ENCODE measurements at regions not wholly inside any gene's neighbourhood (a gene's known extent, or its start where the extent isn't known, plus 50 kb on each side); places are given as distances from the start of the nearest gene placed in this dataset.
"Not testable (repeated sequence)": the region's sequence is repeated elsewhere in the genome, so short reads cannot be mapped to it uniquely, and the experiment has no call there.

DNA sequence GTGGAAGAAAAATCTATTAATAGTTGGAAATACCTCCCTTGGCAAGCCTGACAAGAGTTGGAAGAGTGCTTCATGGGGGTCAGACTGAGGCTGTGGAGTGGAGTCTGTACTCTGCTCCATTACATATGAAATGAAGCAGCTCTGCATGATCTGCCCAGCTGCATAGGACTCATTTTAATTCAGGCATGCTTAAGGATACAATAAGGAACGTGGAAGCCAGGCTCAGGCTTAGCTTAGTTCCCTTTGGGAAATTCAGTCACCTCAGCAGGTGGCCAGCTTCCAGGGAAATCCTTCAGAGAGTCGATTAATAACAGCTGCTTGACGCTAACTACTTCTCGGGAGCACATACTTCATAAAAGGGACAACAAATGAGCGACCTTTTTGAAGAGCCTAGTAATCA, 1672.9 kb upstream of the WWC1 start:
- no peak for DNase-seq (ENCODE audit: low spot score)

DNA sequence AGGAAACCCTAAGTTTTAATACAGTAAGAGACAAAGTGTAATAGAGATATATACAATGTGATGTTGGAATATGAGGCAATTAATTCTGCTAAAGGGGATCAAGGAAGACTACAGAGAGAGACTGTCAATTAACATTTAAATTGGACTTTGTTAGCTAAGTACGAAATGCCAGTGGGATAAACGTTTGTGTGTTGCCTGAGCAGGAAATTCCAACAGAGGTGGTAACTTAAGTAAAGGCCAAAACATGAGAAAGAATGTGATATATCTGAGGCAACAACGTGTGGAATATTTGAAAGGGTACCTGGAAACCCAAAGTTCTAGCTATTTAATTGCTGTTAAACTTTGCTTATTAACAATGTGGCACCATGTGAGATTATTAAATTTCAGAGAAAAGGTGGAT, 1666.9 kb upstream of the WWC1 start:
- DNase-seq (ENCODE audit: low spot score), result no peak

DNA sequence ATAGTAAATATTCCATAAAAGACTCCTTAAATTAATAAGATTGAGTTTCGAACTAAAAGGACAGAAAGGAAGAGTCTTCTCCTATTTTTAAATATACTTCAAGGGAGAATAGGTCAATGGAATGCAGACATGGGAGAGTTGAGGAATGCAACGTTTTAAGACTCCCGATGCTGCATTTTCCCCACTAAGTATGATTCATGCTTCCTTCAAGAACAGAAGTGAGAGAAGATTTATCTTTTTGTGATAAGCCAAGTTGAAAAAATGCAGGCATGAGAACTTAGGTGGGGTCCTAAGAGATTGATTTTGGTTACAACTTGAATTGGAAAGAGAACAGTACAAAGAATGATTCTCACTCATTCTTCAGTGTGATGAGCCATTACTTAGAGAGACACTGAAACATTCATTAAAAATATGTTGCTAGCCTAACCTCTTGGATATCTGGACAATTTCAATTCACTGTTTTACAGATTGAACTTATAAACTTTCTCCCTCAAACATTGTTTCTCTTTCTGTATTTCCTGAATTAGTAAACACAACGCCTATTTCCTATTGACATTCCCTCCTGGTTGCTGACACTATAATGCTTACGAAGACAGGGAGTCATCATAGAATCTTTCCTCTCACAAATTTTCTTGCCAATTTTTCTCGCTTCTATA, 1666.1 kb upstream of the WWC1 start:
- no peak for DNase-seq (ENCODE audit: low spot score)

DNA sequence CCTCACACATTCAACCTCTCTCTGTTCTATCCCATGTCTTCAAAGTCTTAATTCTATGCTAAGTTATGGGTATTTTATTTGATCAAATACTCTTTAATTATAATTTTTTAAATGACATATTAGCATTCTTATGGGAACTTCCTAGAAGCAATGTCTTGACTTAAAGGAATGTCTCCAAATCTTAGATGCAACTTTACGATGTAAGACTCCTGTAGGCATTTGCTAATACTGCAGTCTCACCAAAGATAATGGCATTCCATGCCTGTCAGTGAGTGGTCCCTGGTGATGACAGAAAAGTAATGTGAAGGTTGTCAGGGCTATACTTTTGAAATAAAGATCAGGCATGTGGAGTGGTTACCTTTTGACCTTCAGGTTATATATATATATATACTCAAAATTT, 1654.2 kb upstream of the WWC1 start:
- DNase-seq (ENCODE audit: low spot score), result no peak

DNA sequence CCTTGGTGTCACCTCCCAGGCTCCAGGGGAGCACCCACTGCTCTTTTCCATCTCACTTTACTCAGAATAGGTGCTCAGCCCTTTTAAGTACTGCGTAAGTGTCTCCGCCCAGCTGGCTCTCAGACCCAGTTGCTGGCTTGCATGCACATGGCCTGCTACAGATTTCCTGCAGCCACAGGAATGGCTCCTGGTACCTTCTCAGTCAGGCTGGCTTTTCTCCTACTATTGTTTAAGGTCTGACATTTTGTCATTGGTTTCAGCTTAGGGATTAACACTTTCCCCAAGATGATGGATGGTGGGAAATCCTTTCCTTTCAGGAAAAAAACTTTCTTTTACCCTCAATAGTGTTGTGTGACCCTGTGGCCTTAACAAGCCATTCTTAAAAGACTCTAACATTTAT, 1652.3 kb upstream of the WWC1 start:
- no peak for DNase-seq (ENCODE audit: low spot score)

DNA sequence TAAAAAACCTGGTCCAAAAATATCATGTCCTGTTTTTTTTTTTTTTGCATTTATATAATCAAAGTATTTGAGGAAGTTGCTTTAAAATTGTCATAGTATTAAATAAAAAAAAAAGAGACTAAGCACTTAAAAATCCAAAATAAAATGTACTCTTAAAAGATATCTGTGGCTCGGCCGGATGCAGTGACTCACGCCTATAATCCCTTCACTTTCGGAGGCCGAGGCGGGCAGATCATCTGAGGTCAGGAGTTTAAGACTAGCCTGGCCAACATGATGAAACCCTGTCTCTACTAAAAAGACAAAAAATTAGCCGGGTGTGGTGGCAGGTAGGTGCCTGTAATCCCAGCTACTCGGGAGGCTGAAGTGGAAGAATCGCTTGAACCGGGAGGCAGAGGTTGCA, 1651.3 kb upstream of the WWC1 start:
- DNase-seq (ENCODE audit: low spot score), result not testable (repeated sequence)

DNA sequence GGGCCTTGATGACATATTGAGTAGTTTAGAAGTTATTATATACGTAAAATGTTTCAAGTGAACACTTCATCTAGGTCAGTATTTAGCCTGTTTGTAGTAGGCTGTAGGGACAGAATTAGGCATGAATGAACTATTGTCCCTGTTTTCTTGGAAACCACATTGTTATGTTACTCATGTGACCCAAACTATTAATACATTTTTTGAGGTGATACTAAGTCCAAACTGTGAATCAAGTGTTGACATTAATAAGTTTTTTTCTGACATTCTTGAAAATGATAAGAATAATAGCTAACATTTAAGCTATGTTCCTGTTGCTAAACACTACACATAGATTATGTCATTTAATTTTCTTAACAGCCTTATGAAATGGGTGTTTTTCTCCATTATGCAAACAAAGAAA, 1642.7 kb upstream of the WWC1 start:
- DNase-seq (ENCODE audit: low spot score), result no peak

DNA sequence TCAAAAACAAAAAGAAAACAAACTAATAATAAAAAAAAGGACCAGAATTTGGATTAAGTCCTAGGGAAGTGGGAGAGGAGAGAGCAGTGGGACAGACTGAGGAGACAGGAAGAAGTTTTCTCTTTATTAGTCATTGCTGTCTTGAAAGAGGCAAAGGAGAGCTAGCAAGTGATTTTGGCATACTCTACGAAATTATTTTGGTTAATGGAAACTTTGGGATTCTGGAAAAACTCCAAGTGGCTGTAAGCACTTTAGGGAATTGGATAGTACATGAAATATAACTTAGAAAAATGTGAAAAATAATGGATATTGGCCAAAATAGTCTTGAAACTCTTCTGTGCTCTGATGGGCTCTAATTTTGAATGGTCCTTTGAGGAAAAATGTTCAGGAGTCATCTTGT, 1641.8 kb upstream of the WWC1 start:
- DNase-seq (ENCODE audit: low spot score), result no peak

DNA sequence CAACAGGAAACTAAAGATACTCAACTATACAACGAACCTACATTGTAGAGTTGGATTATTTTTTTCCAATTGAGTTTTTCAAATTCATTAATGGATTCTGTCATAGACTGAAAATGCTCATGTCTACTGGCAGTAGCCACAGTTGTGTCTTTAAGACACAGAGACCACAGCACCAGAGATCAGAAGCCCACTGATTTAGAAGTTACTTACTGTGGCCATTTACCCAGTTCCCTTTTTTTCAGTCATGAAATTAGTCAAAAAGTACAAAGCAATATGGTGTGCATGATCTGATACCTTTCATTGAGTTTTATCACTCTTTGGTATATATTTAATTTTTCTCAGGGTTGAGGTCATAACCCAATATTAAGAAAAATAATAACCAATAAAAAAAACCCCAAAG, 1640.2 kb upstream of the WWC1 start:
- no peak for DNase-seq (ENCODE audit: low spot score)

DNA sequence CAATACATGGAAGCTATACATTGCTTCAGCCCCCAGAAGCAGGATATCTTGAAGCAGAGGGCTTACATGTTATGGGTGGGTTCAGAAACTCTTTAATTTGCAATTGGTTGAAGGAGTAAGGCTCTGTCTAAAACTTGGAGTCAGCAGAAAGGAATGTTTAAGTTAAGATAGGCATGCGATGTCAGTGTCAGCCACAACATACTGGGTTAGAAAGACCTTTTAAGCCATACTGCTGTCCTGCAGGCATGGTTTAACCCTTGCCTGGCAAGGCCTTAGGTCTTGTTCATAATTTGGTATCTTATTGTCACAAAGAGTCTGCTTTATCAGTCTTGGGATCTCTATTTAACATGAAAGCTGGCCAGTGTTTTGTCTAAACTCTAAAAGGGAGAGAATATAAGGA, 1619.6 kb upstream of the WWC1 start:
- no peak for DNase-seq (ENCODE audit: low spot score)

DNA sequence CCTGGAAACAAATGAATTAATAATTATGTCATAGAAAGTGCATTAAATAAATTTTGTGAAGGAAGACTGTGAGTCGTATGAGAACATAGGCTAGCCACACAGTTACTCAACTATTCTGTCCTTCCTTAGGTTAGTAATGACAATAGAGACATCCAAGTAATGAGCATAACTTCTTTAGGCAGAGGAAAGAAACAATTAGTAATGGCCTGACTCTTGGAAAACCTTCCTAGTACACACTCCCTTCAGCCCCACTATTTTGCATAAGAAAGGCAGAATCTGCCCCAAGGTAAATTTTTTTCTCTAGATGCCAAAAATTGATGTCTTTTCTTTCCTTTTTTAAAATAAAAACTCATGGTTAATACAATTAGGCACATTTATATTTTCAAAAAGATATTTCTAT, 1619.0 kb upstream of the WWC1 start:
- DNase-seq (ENCODE audit: low spot score), result no peak

DNA sequence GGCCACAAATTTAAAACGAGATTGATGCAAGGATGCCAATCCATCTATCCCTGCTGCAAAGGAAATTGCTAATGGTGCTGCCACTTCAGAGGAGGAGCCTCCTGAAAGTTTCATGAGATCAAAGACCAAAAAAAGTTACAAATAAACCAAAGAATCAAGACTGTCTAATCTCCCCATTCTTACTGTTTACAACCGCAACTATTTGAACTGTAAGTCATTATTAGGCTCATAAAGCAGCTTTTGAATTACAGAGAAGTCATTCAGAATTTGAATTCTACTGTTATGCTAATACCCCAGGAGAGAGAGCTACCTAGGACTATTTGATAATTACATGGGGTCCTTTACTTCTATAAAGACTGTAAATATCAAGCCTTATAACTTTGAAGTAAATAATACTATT, 1613.6 kb upstream of the WWC1 start:
- DNase-seq (ENCODE audit: low spot score), result no peak

DNA sequence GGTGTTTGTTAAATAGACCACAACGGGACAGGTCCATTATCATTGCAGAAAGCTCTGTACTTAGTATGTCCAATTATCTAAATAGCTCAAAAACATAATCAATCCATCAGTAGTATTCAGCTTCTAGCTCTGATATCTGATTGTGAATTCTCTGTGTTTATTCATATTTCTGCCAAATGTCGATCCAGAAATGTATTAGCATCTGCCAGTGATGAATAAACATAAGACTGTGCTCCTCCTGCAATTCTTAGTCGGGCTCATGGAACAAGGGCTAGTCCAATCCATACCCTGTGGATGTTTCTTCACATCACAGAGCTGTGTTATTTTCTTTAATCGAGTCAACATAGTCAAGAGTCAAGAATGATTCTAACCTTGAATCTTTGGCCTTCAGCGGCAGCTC, 1612.1 kb upstream of the WWC1 start:
- DNase-seq (ENCODE audit: low spot score), result no peak

DNA sequence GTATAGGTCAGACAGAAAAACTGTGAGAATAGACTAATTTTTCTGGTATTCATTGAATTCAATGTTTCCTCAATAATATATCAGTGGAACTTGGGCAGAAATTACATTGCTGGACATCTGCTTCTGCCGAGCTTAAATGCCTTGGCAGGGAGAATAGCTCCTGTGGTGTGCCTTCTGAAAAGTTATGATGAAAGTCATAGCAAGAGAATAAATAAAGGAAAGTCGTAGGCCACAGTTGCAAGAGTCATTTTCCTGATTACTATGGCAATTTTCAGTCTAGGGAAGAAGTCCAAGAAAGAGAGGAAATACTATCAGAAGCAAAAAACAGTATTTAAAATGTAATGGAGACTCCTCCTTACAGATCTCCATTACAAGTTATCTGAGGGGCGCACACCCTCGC, 1596.1 kb upstream of the WWC1 start:
- DNase-seq (ENCODE audit: low spot score), result no peak

DNA sequence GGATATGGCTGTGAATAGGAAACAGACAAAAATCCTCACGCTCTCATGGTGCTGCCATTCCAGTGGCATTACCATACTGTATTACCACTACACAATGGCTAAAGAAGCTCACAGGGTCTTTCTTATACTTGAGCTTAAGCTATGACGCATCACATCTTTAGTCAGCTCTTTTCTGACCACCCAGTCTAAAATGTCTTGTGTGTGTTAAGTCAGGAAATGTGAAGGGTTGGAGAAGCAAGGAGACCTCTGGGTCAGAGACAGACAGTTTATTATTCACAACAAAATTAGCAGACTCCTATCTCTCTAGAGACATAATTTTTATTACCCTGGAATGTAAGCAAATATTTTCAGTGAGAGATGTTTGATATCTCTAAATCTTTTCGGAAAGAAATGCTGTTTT, 1583.2 kb upstream of the WWC1 start:
- no peak for DNase-seq (ENCODE audit: low spot score)

DNA sequence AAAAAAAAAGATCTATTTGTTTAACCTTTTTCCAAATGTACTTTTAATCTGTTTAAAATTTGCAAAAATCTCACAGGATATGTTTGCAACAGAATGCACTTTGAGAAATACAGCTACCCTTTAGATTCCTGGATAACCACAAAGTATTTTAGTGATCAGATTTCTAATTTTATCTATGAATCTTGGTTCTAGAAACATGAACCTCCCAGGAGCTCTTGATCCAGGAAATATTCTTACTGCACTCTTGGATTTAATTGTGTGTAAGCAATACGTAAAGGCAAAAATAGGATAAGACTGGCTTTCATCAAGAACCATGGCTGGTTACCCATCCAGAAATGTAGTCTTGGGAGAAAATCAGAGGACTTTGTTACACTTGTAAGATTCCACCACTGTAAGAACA, 1581.8 kb upstream of the WWC1 start:
- no peak for DNase-seq (ENCODE audit: low spot score)

DNA sequence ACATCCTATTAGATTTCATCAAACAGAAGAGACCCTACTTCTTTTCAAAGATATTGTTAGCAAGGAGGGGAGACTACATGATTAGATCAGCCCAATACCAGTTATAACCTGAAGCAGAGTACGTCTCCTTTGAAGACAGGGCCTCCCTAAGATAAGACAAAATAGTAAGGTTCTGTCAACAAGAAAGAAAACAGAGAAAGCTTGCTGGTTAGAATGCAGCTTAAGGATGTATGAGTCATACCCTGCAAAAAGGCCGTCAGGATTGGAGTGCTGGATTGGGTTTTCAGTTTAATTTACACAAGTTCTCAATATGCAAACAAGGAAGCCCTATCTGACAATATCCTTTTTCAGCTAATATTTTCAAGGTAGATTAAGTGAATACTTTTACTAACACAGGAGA, 1581.2 kb upstream of the WWC1 start:
- DNase-seq (ENCODE audit: low spot score), result no peak

DNA sequence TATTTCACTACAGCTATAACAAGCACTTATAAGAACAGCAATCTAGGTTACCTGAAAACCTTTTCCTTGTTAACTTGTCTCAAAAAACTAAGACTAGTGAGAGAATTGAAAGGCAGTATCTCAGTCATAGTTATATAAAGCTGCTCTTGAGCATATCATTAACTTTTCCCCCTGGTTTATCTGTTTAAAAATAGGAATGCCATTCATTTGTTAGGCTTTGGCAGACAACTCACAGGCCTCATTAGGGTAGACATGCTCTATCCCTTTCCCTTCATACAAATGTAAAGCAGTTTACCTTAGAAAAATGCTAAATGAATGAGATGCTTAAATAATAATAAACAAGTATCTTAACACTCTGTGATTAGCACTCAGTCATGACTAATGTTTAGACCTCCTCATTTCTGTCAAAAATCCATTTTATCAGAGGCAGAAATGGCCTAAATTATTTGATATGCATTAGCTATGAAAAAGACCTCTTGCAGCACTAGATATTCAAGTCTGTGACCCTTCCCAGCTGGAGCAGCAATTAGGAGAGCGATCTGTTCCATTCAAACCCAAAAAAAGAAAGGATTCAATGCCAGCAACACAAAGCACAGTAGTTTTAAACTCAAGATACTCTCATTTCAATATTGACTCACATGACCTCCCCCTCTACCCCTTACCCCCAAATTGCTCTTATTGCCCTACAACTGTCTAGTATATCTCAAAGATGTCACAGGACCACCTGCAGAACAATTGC, 1578.8 kb upstream of the WWC1 start:
- no peak for DNase-seq (ENCODE audit: low spot score)

DNA sequence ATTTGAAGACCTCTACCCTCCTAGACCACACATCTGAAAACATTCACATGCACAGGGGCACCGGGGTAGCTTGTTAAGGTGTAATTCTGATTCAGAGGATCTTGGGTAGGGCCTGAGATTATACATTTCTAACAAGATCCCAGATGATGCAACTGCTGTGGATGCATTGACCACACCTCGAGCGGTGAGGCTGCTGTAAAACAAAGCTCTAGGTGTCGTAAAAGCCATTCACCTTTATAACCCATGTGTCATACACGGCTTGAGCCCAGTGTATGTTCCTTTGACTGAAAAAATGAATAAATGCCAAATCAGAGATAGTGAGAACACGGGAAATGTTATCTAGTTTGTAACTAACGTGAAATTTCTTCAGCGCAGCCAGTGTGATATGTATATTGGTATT, 1578.2 kb upstream of the WWC1 start:
- no peak for DNase-seq (ENCODE audit: low spot score)

DNA sequence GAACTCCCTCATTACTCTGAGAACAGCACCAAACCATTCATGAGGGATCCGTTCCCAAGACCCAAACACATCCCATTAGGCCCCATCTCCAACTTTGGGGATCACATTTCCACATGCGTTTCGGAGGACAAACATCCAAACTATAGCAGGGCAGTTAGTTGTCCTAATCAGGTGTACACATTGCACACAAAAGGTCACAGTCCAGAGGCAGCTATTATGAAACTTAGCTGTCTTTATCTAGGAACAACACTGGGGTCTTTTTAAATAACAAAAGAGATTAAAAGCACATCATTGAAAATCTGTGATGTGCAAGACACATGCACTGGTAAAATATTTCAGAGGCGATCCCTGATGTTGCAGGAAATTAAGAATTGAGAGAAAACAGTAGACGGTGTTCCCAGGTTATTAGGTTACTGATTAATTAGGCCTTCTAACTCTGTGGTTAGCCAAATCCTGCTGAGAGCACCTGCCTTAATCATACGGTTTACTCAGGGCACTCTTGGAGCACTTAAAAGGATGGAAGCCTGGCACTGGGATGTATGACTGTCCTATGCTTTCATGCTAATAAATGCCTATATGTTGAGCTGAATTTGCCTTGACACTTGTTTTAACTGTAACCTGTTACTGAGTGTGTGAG, 1574.5 kb upstream of the WWC1 start:
- no peak for DNase-seq (ENCODE audit: low spot score)

DNA sequence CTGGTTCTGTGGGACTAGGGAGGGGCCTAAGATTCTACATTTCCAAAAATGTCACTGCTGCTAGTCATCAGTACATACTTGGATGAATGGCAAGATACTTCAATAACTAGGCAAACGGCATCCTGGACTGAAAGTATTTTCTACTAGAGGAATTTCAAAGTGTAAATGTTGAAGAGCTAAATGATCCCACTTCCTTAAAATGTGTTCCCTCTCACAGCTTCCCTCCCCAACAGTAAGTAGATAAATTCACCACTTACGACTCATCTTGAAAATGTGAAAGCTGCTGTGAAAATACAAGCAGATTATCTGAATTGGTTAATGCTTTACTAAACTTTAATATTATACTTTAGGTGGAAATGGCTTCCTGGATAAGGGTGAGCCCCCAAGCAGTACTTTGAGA, 1571.5 kb upstream of the WWC1 start:
- no peak for DNase-seq (ENCODE audit: low spot score)

DNA sequence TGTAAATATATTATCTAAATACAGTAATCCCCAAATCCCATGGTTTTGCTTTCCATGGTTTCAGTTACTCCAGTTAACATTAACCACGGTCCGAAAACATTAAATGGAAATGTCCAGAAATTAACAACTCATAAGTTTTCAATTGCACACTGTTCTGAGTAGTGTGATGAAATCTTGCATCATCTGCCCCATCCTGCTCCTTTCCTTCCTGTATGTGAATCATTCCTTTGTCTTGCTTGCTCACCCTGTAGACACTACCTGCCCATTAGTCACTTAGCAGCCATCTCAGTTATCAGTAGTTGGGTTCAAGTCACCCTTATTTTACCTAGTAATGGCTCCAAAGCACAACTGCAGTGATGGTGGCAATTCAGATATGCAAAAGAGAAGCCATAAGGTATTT, 1568.5 kb upstream of the WWC1 start:
- DNase-seq (ENCODE audit: low spot score), result no peak

DNA sequence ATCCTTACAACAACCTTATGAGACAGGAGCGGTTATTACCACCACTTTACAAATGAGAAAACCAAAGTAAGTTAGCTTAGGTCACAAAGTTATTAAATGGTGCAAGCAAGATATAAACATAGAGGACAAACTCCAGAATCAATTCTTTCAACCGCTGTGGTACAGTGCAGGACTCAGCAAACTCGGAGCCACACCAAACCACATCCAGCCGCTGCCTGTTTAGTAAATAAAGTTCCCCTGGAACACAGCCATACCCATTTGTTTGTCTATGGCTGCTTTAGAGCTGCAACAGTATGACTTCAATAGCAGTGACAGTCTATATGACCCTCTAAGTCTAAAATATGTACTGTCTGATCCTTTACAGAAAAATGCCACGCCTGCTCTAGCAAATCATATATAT, 1567.2 kb upstream of the WWC1 start:
- DNase-seq (ENCODE audit: low spot score), result no peak

DNA sequence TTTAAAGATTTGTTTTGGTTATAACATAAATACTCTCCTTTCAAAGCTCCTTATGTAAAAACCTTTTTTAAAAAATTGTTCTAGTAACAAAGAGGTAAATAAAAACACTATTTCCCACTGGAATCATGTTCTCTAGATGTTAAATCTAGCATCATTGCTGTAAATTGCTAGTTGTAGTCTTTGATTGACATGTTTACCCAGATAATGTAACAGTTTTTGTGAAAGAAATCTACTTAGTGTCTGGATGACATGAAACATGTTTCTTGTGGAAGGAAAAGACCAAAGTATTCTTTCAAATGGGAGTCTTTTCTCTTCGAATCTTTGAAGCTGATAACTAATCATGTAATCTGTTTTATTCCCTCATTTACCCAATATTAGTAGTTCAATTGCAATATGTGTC, 1565.9 kb upstream of the WWC1 start:
- DNase-seq (ENCODE audit: low spot score), result no peak
